Epidermal melanocyte (primary cell): ENCODE measurements at regions not wholly inside any gene's neighbourhood (a gene's known extent, or its start where the extent isn't known, plus 50 kb on each side); places are given as distances from the start of the nearest gene placed in this dataset.

Experiments used
- DNase-seq: peaks from one replicate; pipeline ENCODE4 v3.0.0; 2011; ENCODE audit warnings: low spot score; ENCODE audit not compliant: insufficient read length

DNA sequence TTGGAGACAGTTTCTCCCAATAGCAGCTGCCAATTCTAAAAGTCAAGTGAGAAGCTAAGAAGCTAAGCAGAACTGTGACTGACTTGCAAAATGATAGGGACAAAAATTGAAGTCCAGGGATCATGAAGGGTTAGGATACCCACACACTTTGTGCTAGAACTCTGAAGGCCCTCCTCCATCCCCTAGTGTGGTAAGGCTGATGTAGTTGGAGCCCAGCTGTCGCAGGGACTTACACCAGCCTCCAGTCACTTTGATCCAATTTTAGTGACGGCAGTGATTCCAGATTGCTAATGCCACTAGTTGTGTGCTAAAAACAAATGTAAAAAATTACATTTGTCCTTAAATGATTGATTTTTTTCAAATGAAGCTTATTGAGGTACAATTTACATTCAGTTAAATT lies 742.7 kb upstream of the ZNF608 start:
- no peak for DNase-seq

GRCh38 chr5:125491986-125492492 lies 745.6 kb upstream of the ZNF608 start:
- DNase-seq: no peak

DNA sequence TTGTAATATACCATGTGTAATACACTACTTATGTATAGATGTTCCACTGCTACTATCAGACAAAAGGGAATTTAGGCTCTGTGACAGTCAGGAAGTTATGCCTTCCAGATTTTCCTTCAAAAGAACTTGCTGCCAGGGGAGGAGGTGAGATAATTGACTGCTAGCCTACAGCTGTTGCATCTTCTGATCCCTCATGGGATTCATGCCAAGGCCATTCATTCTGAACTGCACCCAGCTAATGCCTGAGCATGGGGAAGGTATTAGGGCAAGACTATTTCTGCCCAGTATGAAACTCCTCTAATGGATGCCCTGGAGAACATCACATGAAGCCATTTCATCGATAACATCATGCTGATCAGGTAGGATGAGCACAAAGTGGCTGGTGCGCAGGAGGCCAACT lies 746.5 kb upstream of the ZNF608 start:
- no peak for DNase-seq

GRCh38 chr5:125496393-125496792 lies 750.0 kb upstream of the ZNF608 start:
- DNase-seq: no peak

DNA sequence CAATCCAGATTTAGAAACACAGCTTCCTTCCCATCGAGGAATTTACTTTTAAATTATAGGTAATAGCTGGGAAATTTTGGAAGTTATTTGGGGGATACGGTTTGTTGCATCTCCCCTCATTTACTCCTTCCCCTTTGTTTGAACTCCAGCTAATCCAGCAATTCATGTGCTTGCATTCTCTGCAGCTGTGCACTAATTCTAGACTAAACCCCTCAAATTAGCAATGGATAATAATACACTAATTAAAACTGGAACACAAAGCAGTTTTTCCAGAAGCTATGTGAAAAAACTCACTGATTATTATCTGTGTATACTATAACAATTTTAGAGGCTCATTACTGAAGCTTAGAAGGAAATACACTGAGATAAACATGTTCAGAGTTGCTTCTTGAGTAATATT lies 751.2 kb upstream of the ZNF608 start:
- no peak for DNase-seq

DNA sequence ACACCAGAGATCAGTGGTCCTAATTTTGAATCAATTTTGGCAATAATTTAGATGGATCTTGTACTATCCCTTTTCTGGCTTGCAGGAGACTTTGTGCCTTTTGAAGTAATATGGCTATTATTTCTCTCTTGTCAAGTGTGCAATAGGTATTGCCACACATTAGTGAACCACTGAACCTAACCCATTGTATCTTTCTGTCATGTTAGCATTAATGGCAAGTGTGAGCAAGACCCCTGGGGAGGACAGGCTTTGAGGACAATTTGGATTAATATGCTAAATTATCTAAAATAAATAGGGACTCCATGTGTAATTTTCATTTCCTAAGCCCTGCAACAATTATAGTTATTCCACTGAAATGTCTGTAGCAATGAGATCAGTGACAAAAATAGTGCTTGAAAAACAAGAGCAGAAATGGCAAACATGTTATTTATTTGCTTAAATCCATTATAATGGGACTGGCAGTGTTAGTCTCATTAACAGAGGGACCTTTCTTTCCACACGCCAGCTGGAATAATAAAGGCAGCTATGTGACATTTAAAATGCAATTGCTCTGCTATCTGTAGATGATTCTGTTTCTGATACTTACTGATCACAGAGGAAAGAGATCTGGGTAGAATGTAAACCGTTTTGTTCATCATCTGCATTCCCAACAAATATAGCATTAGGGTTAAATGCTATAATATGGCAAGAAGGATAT lies 753.3 kb upstream of the ZNF608 start:
- DNase-seq: no peak

DNA sequence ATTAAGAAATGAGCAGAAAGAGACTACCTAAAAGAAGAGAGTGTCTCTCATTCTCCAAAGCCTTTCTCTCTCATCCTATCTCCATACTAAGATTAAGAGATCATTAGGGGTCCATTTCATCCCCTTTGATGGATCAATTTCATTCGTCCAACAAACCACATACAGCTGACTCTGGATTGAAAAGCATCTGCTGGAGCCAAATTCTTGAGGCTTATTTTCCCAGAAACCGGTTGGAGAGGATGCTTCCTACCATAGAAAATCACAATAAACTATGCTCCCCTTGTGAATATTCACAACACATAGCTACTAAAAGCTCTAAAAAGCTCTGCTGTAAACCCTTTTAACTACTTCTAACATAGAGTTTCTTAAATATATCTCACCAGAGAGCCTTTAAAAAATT lies 755.0 kb upstream of the ZNF608 start:
- no peak for DNase-seq

DNA sequence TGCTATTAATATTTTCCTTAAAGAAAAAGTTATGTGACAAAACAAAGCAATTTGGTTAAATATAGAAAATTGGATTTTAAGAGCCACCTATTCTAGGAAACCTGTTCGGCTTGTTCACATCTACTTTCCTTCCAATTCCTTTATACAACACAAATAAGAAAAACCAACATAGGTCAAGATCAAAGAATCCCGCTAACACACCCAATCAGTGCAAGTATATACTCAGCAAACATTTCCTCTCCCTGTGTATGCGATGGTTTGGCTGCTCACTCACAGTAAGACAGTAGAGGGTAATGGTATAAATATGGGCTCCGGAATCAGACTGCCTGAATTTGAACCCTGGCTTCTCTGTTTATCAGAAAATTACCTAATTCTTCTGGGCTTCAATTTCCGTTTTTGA lies 757.5 kb upstream of the ZNF608 start:
- DNase-seq: no peak

GRCh38 chr5:125505115-125505514 lies 758.7 kb upstream of the ZNF608 start:
- no peak for DNase-seq

- DNase-seq: no peak
These were observed 759.7 kb upstream of the ZNF608 start for GRCh38 chr5:125506124-125506523.

- DNase-seq: no peak
These were observed 761.8 kb upstream of the ZNF608 start for GRCh38 chr5:125508225-125508624.

GRCh38 chr5:125510651-125511050 lies 764.2 kb upstream of the ZNF608 start:
- no peak for DNase-seq

DNA sequence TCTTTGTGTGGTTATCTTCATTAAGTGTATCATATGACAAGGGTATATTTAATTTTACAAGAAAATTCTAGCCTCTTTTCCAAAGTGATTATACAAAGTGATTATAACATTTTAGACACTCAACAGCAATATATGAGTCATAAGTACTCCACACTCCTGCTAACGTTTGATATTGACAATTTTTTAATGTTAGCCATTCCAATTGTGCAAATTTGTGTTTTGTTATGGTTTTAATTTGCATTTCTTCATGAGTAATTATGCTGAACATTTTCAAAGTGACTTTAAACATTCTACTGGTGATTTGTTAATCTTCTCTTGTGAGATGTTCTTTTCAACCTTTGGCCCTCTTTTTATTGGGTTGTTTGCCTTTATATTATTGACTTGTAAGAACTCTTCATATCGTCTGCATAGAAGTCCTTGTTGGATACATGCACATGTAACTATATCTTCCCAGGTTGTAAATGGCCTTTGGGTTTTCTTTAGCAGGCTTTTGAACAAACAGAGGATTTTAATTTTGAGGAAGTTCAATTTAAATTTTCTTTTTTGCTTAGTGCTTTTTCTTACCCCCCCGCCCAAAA lies 771.6 kb upstream of the ZNF608 start:
- DNase-seq: no peak

GRCh38 chr5:125521289-125521688 lies 774.9 kb upstream of the ZNF608 start:
- no peak for DNase-seq

GRCh38 chr5:125525356-125525755 lies 778.9 kb upstream of the ZNF608 start:
- no peak for DNase-seq

DNA sequence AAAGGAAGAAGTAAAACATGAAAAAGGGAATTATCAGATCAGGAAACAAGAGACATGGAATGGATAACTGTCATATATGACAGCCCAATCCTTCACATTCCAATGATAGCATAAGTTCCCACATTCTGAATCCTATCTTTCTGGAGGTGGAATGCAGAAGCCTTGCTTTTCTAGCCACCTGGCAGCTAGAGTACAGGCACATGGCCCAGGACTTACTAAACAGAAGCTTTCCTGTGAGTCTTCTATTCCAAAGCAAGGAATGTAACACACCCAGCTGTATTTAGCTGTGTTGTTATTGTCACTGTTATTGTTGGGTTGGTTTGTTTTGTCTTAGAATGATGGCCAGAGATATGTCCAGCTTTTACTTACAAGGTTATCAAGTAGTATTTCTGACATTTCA lies 780.5 kb upstream of the ZNF608 start:
- no peak for DNase-seq

DNA sequence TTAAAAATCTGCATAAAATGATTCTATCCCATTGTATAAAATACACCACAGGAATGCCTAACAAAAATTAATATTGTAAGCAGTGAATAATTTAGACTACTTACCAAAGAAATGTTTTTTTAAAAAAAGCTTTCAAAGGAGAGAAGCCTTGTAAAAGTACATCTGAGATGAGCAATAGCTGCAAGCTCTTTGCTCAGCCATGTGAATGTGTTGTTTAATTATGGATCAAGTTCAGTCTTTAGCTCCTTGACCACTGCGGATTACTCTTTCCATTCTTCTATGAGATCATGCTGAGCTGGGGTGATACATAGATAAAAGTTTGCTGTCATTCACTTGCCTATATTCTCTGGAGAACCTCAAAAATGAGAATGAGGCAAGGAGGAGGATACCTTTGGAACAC lies 782.4 kb upstream of the ZNF608 start:
- no peak for DNase-seq

GRCh38 chr5:125530833-125531615 lies 784.6 kb upstream of the ZNF608 start:
- DNase-seq: no peak

- no peak for DNase-seq
These were observed 789.7 kb upstream of the ZNF608 start for GRCh38 chr5:125536095-125536494.

DNA sequence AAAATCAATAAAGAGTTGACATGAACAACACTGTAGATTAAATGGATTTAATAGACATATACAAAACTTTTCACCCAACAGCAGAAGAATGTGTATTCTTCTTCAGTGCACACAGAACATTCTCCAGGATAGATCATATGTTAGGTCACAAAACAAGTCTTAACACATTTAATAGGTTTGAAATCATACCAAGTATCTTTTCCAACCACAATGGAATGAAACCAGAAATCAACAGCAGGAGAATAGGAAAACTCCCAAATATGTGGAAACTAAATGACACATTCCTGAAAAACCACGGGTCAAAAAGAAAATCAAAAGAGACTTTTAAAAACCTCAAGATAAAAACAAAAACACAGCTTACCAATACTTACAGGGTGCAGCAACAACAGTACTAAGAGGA lies 790.1 kb upstream of the ZNF608 start:
- DNase-seq: no peak

GRCh38 chr5:125537661-125538060 lies 791.2 kb upstream of the ZNF608 start:
- DNase-seq: no peak

DNA sequence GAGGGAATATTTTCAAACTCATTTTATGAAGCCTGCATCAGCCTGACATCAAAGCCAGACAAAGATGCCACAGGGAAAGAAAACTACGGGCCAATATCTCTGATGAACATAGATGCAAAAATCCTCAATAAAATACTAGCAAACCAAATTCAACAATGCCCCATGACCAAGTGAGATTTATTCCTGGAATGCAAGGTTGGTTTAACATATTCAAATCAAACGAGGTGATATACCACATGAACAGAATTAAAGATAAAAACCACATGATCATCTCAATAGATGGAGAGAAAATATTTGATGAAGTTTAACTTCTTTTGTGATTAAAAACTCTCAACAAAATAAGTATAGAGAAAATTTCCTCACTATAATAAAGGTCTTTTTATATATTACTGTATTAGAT lies 792.0 kb upstream of the ZNF608 start:
- DNase-seq: no peak

DNA sequence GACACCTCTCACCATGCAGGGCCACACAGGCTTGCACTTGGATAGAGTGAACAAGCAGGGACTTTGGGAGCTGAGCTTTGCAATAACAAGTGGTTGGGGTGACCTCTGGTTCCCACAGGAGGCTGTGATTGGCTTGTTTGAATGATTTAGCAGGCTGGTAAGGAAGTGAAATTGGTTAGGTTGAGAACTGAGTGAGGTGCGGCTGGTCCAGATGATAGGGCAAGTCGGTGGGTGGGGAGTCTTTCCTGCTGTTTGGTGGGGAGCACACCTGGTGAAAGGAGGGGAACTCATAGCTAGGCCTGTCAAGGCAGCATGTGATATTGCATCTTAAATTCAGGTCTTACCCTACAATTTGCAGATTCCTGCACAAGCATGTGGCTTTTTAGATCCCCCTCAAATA lies 794.6 kb upstream of the ZNF608 start:
- DNase-seq: no peak
